Parathyroid adenoma (tissue), 2 donors: ENCODE measurements at regions not wholly inside any gene's neighbourhood (a gene's known extent, or its start where the extent isn't known, plus 50 kb on each side); places are given as distances from the start of the nearest gene placed in this dataset.

ENCODE experiments used
- H2AFZ ChIP-seq: fragments of 300-600 bp; sonication (generic); one replicate; pipeline ENCODE4 v1.7.0; 2017; ENCODE audit warnings: antibody characterized with exemption, mild to moderate bottlenecking
- H3K27ac ChIP-seq: fragments of 300-600 bp; sonication (generic); one replicate; pipeline ENCODE4 v1.7.0; 2017
- H3K27me3 ChIP-seq: fragments of 300-600 bp; sonication (generic); one replicate; pipeline ENCODE4 v1.7.0; 2017; ENCODE audit warnings: low read length; ENCODE audit not compliant: control insufficient read depth, insufficient read depth
- H3K36me3 ChIP-seq: fragments of 300-600 bp; sonication (generic); one replicate; pipeline ENCODE4 v1.7.0; 2017; ENCODE audit warnings: low read length; ENCODE audit not compliant: control insufficient read depth, insufficient read depth
- H3K4me1 ChIP-seq: fragments of 300-600 bp; sonication (generic); one replicate; pipeline ENCODE4 v1.7.0; 2017; ENCODE audit warnings: control low read depth
- H3K4me2 ChIP-seq: fragments of 300-600 bp; sonication (generic); one replicate; pipeline ENCODE4 v1.7.0; 2017; ENCODE audit warnings: low read length
- H3K4me3 ChIP-seq: fragments of 300-600 bp; sonication (generic); one replicate; pipeline ENCODE4 v1.7.0; 2017; ENCODE audit warnings: low read depth, low read length
- H3K79me2 ChIP-seq: fragments of 300-600 bp; sonication (generic); one replicate; pipeline ENCODE4 v1.7.0; 2017; ENCODE audit warnings: control low read depth
- H3K9ac ChIP-seq: fragments of 300-600 bp; sonication (generic); one replicate; pipeline ENCODE4 v1.7.0; 2017; ENCODE audit warnings: mild to moderate bottlenecking
- H3K9me3 ChIP-seq: fragments of 300-600 bp; sonication (generic); one replicate; pipeline ENCODE4 v1.7.0; 2017; ENCODE audit warnings: low read length; ENCODE audit not compliant: control insufficient read depth
- CTCF ChIP-seq: fragments of 300-600 bp; sonication (generic); IDR thresholded peaks from one replicate; pipeline ENCODE4 v1.7.0; 2017; ENCODE audit warnings: antibody characterized with exemption, mild to moderate bottlenecking
- donor health status: primary hyperparathyroidism.

- Histone ChIP-seq H3K4me3 (no peak overlapping the region), H3K4me1 (no peaks in the 10 kb centered on the region), H3K4me2 (no peak overlapping the region), H3K9ac (no peak overlapping the region), H3K79me2 (no peaks in the 10 kb centered on the region), H3K36me3 (no peaks in the 10 kb centered on the region), H3K9me3 (no peaks in the 10 kb centered on the region), H3K27me3 (no peaks in the 10 kb centered on the region), H2AFZ (no peak overlapping the region), H3K27ac (no peak overlapping the region)
- no peak for TF ChIP-seq CTCF
Observed at GRCh38 chr5:56684159-56684558, 131.2 kb upstream of the MAP3K1 start.

- Histone ChIP-seq H3K79me2 (no peaks in the 10 kb centered on the region), H3K4me2 (no peak overlapping the region), H3K27me3 (no peaks in the 10 kb centered on the region), H3K9me3 (no peaks in the 10 kb centered on the region), H3K9ac (no peak overlapping the region), H3K27ac (no peak overlapping the region), H3K4me1 (no peaks in the 10 kb centered on the region), H3K4me3 (no peak overlapping the region), H2AFZ (no peak overlapping the region), H3K36me3 (no peaks in the 10 kb centered on the region)
- TF ChIP-seq CTCF: no peak
Observed at GRCh38 chr5:56683733-56684132, 131.6 kb upstream of the MAP3K1 start.

- no peak for TF ChIP-seq CTCF
- H3K79me2 ChIP-seq: no peaks in the 10 kb centered on the region
Observed at GRCh38 chr5:56683281-56683680, 132.1 kb upstream of the MAP3K1 start.

GRCh38 chr5:56681346-56681745 is 134.0 kb upstream of the MAP3K1 start:
- Histone ChIP-seq H3K4me2 (no peak overlapping the region), H3K4me1 (no peaks in the 10 kb centered on the region), H2AFZ (no peak overlapping the region), H3K9me3 (no peaks in the 10 kb centered on the region), H3K36me3 (no peaks in the 10 kb centered on the region), H3K9ac (no peak overlapping the region), H3K79me2 (no peaks in the 10 kb centered on the region), H3K4me3 (no peak overlapping the region), H3K27ac (no peak overlapping the region), H3K27me3 (no peaks in the 10 kb centered on the region)
- no peak for TF ChIP-seq CTCF

More at GRCh38 chr5:56683281-56683680, 132.1 kb upstream of the MAP3K1 start:
- Histone ChIP-seq H2AFZ (no peak overlapping the region), H3K4me2 (no peak overlapping the region), H3K9me3 (no peaks in the 10 kb centered on the region), H3K36me3 (no peaks in the 10 kb centered on the region), H3K9ac (no peak overlapping the region), H3K27ac (no peak overlapping the region), H3K27me3 (no peaks in the 10 kb centered on the region), H3K4me1 (no peaks in the 10 kb centered on the region), H3K4me3 (no peak overlapping the region)

GRCh38 chr5:56680731-56681130 is 134.6 kb upstream of the MAP3K1 start:
- Histone ChIP-seq H3K36me3 (no peaks in the 10 kb centered on the region), H3K4me2 (no peak overlapping the region), H3K27ac (no peak overlapping the region), H2AFZ (no peak overlapping the region), H3K4me3 (no peak overlapping the region), H3K9me3 (no peaks in the 10 kb centered on the region), H3K9ac (no peak overlapping the region), H3K27me3 (no peaks in the 10 kb centered on the region), H3K4me1 (no peaks in the 10 kb centered on the region), H3K79me2 (no peaks in the 10 kb centered on the region)
- no peak for TF ChIP-seq CTCF
